GM21528 (cell line): ENCODE measurements at regions not wholly inside any gene's neighbourhood (a gene's known extent, or its start where the extent isn't known, plus 50 kb on each side); places are given as distances from the start of the nearest gene placed in this dataset.
"Not testable (repeated sequence)": the region's sequence is repeated elsewhere in the genome, so short reads cannot be mapped to it uniquely, and the experiment has no call there.

Source experiments
- ATAC-seq: cut with Tn5 transposase; IDR thresholded peaks from one replicate; pipeline ENCODE4 v1.9.1; 2021; ENCODE audit warnings: mild to moderate bottlenecking, moderate library complexity; ENCODE audit not compliant: unreplicated experiment, low FRiP score

DNA sequence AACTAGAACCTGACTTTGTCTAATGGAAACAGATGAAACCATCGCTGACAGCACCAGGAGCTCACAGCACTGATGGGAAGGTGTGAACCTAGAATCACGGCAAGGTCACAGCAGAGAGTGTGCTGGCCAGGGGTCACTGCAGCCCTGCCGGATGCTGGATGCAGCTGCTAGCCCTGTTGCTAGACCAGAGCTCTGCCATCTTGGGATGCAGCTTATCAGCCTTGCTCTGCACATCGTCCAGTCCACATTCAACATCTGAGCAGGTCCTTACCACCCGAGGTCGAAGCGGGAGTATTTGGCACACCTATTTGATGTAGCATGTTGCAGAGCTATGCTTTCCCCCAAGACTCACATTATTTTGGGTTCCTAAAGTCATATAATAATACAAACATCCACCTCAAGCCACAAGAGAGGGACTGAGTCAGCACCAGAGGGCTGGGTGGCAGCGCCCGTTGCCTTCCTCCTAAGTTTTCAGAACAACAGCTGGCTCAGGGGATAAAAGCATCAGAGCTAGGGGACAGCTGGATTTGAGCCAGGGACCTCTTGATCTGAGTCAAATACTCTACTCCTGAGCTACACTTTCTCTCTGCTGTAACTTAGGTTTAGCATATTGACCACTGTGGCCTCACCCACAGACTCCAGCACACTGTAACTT lies 135.3 kb downstream of the ZNF467 start:
- no peak for ATAC-seq

DNA sequence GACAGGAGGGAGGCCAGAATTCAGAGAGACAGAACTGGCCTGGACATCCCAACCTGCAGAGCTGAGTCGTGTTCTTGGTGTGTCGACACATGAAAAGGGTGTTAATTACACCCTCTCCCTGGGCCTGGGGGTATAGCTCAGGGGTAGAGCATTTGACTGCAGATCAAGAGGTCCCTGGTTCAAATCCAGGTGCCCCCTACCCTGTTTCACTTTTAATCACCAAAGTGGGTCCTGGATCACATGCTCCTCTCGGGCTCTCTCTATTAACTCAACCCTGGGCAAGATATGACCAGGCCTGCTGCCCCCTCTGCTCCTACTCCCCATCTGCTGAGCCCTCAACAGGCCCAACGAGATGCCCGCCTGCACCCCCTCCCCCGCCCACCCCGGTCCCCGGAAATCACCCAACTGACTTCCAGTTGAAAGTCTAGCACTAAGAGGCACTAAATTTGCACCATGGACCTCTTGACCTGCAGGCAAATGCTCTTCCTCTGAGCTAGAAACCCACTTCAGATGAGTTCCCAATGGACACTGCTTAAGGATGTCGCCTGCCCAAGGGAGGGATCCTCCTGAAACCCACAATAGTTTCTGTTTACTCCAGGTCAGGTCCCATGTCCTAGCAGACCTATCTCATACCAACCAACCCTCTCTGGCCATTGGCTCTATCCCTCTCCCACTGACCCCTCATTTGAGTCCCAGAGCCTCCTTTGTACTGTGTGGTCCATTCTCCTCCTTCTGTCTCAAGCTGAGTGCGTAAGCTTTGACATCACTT lies 137.6 kb downstream of the ZNF467 start:
- ATAC-seq = no peak

DNA sequence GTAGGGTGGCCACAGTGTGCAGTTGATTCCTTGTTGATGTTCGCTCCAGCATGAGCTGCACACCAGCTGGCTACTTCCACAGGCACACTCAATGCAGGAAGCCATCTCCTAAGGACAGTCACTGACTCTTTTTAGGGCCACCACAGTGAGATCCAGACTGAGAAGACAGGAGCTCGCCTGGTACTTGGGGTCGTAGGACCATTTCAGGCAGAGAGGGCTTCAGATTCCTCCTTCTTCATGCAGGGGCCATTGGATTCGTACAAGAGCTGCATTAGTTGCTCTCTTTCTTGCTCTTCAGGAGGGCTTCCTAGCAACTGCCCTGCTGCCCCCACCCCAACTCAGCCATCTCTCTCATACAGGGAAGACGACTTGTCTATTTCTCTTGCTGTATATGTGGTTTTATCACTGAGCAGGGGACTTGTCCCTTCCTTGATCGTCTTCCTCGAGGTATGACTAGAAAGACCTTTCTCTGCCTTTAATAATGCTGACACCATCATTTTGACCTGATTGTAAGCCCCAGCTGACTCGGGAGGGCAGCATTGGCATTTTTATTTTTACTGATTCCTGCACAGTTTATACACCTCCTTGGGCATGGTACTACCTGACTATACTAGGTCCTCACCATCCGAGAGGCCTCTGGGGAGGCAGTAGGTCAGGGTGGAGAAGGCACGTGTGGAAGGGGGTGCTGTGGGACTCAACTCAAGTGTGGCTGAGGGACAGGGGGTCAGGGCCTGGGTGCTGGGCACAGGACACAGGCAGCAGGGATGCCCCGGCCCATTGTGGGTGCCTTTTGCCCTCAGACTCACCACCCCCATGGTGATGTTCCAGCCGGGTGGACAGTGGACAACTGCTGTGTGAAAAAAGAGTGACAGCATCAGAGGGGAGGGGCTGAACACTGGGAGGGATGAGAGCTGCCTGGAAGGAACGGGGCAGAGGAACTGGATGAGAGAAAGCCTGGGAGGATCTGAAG lies 136.7 kb upstream of the ZNF746 start:
- no peak for ATAC-seq

GRCh38 chr7:149628361-149629149 lies 130.9 kb upstream of the ZNF746 start:
- ATAC-seq = not testable (repeated sequence)

GRCh38 chr7:149627911-149628310 lies 130.3 kb upstream of the ZNF746 start:
- no peak for ATAC-seq

- no peak for ATAC-seq
Measured at GRCh38 chr7:149626972-149627371, 129.4 kb upstream of the ZNF746 start.

GRCh38 chr7:149625947-149626392 lies 128.4 kb upstream of the ZNF746 start:
- no peak for ATAC-seq

GRCh38 chr7:149625340-149625946 lies 127.8 kb upstream of the ZNF746 start:
- no peak for ATAC-seq

GRCh38 chr7:149624419-149625339 lies 127.1 kb upstream of the ZNF746 start:
- peak; percentile 91 for ATAC-seq

DNA sequence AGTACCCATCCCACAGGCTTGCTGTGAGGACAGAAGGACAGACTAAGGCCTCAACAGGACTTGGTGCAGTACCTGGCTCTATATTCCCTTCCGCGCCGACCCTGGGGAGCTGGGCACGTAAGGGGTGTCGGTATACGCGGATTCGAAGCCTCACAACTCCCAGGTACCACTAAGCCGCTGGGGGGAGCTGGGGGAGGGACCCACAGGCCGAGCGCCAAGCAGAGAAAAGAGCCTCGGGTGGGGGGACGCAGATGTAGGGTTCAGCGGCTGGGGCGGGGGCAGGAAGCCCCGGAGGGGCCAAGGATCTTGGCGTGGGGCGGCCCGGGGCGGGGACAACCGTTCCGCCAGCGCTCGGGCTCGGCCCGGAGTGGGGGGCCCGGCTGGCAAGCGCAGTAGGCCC lies 126.4 kb upstream of the ZNF746 start:
- peak; percentile 26 for ATAC-seq

- not testable (repeated sequence) for ATAC-seq
Measured at GRCh38 chr7:149623262-149623997, 125.8 kb upstream of the ZNF746 start.

DNA sequence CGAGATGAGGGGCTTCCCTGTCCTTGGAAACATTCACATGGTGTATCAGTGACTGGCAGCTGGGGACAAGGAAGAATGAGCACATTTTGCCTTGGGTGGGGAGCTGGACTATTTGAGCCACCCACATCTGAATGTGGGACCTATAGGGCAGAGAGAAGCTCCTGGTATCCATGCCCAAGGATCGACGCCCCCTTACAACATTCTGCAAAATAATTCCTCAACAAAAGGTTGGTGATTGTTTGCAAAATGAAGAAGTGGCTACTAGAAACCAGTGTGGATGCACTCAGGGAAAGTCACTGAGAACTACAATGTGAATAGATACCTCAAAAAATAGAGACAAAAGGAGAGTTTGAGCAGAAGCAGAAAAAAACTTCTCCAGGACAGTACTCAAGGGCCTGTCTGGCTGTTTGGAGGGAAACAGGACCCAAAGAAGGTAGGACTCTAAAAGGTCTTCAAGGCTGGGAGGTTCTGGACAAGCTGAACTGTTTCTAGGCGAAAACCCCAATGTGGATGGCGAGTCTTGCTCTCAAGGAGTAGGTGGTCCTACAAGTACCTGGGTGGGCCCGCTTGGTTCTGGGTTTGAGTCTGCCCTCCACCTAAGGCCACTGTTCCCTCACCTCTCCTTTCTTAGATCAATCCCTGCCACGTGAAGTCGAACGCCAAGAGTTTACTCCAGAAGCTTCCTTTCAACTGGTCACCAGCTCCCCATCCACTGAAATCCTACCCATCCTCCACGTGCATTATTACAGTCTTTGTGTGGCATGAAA lies 125.0 kb upstream of the ZNF746 start:
- ATAC-seq = no peak

DNA sequence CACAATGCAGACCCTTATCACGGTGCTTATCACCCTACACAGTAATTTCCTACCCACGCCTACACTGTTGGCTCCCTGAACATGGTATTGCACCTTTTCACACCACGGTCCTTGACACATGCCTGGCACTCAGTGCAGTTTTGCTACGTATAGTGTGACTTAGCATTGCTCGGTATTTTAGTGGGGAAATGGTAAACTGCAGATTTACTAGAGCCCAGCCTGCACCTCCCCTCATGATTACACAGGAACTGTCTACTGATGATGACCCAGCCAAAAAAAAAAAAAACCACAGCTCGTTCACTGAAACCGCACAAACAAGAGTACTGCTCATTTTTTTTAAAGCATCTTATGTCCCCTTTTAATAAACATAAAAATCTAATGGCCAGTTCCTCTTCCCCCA lies 124.2 kb upstream of the ZNF746 start:
- ATAC-seq = no peak

- ATAC-seq = peak; percentile 30
Measured at GRCh38 chr7:149620961-149621360, 123.4 kb upstream of the ZNF746 start.

DNA sequence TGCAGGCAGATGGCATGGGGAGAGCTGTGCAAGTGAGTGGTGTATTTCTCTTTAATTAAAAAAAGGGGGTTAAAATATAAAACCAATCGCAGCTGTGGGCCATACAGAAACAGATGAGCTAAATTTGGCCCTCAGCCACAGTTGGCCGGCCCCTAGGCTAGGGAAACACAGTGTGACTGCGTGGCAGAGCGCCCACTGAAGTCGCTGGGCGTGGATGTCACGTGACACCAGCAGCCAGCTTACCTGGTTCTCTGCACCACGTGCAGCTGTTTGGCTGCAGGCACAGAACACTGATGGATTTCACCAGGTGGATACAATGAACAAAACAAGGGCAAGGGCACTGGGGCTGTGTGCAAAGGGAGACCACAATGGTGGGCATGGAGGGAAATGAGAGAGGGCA lies 119.3 kb upstream of the ZNF746 start:
- ATAC-seq = no peak

DNA sequence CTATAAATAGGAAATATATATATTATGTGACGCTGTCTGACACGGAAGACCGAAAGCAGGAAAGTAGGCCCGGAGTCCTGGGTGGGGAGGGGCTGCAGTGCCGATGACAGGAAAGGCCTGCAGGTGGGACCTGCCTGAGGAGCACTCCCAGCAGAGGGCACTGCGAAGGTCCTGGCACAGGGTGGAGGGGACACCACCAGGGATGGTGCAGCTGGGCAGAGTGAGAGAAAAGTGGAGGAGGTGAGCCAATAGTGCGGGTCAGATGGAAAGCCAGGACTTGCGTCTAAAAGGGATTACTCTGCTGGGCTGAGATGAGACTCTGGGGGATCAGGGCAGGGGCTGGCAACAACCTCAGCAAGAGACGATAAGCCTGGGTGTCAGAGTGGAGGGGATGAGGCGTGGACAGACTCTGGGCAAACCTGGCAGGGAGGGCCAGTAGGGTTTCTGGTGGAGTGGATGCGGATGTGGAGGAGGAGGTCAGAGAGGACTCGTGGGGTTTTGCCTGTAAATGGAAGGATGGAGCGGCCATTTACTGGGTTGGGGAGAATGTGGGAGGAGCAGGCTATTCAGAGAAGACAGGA lies 118.2 kb upstream of the ZNF746 start:
- ATAC-seq = no peak

GRCh38 chr7:149610441-149611011 lies 112.9 kb upstream of the ZNF746 start:
- no peak for ATAC-seq
